GM23338 (cell line): ENCODE measurements at regions not wholly inside any gene's neighbourhood (a gene's known extent, or its start where the extent isn't known, plus 50 kb on each side); places are given as distances from the start of the nearest gene placed in this dataset.

Experiments used
- CTCF ChIP-seq, 2 experiments: fragments of 200-600 bp in 1 of 2; sonication (generic) in 1 of 2; conservative IDR thresholded peaks; 2 replicates each; pipeline versions ENCODE4 v1.5.1 to v1.6.1; 2016 to 2017; ENCODE audit warnings: antibody characterized with exemption in 2 of 2, low read depth in 2 of 2, mild to moderate bottlenecking in 2 of 2, moderate library complexity in 1 of 2
- EZH2 ChIP-seq: fragments of 200-600 bp; sonication (generic); IDR thresholded peaks from one replicate; pipeline ENCODE4 v1.8.0; 2017; ENCODE audit warnings: antibody characterized with exemption, mild to moderate bottlenecking, low read depth; ENCODE audit not compliant: unreplicated experiment
- EZH2phosphoT487 ChIP-seq: fragments of 200-600 bp; sonication (generic); IDR thresholded peaks from one replicate; pipeline ENCODE4 v1.8.1; 2018; ENCODE audit warnings: antibody characterized with exemption; ENCODE audit not compliant: unreplicated experiment
- POLR2AphosphoS5 ChIP-seq: IDR thresholded peaks from 2 replicates; pipeline ENCODE4 v1.6.1; 2016; ENCODE audit warnings: antibody characterized with exemption, low read depth
- ZNF331 ChIP-seq: fragments of 250-450 bp; sonication (Bioruptor Pico); IDR thresholded peaks from 2 replicates; pipeline ENCODE4 v1.5.0; 2020; ENCODE audit warnings: low read depth, mild to moderate bottlenecking, moderate library complexity

- no peak for TF ChIP-seq POLR2AphosphoS5
- no peak for TF ChIP-seq CTCF (conservative IDR thresholded peaks at IDR 0.05; ENCODE audit: low read depth in 2 of 2)
- no peak for TF ChIP-seq EZH2phosphoT487
- TF ChIP-seq EZH2, result no peak
- TF ChIP-seq ZNF331 (CRISPR knock-in tag), result no peak
Observed at GRCh38 chr5:168176941-168177340, 114.5 kb upstream of the WWC1 start.
